Upper lobe of left lung (tissue), 6 donors: ENCODE measurements at regions not wholly inside any gene's neighbourhood (a gene's known extent, or its start where the extent isn't known, plus 50 kb on each side); places are given as distances from the start of the nearest gene placed in this dataset.

ENCODE experiments used
- ATAC-seq, 2 donors: fragments of 200-7000 bp; cut with Tn5 transposase; one replicate each; pipeline ENCODE4 v1.9.1; 2022; ENCODE audit warnings: mild to moderate bottlenecking in 2 of 2, moderate library complexity in 2 of 2; ENCODE audit not compliant: low FRiP score in 2 of 2
- DNase-seq, 2 donors: peaks; one replicate each; pipeline ENCODE4 v3.0.0-alpha.2; 2019 to 2020
- H3K27ac ChIP-seq, 4 donors: fragments of 200-600 bp; sonication (generic); one replicate each; pipeline ENCODE4 v1.5.1; 2016 to 2019
- H3K27me3 ChIP-seq, 4 donors: fragments of 200-600 bp; sonication (generic); one replicate each; pipeline ENCODE4 v1.5.1; 2017 to 2019
- H3K36me3 ChIP-seq, 4 donors: fragments of 200-600 bp; sonication (generic); one replicate each; pipeline ENCODE4 v1.5.1; 2016 to 2019
- H3K4me1 ChIP-seq, 4 donors: fragments of 200-600 bp; sonication (generic); one replicate each; pipeline ENCODE4 v1.5.1; 2018 to 2019
- H3K4me3 ChIP-seq, 4 donors: fragments of 200-600 bp; sonication (generic); one replicate each; pipeline ENCODE4 v1.5.1; 2017 to 2019; ENCODE audit warnings: mild to moderate bottlenecking in 2 of 4, moderate library complexity in 1 of 4
- H3K9me3 ChIP-seq, 4 donors: fragments of 200-600 bp; sonication (generic); one replicate each; pipeline ENCODE4 v1.5.1; 2018 to 2019
- CTCF ChIP-seq, 6 experiments: fragments of 450-650 bp in 4 of 6; fragments of 200-600 bp in 2 of 6; sonication (generic) in 2 of 6; IDR thresholded peaks; one replicate each; pipeline ENCODE4 v1.5.1; 2016 to 2019; ENCODE audit warnings: antibody characterized with exemption in 6 of 6
- EP300 ChIP-seq, 4 donors: sonication (generic); formaldehyde crosslinking; IDR thresholded peaks; one replicate each; pipeline ENCODE4 v1.5.1; 2017; ENCODE audit warnings: antibody characterized with exemption in 4 of 4, control low read depth in 2 of 4
- POLR2A ChIP-seq, 4 donors: fragments of 450-650 bp; IDR thresholded peaks; one replicate each; pipeline ENCODE4 v1.5.1; 2016 to 2017; ENCODE audit warnings: antibody characterized with exemption in 4 of 4, mild to moderate bottlenecking in 2 of 4
- POLR2AphosphoS5 ChIP-seq, 2 donors: sonication (generic); formaldehyde crosslinking; IDR thresholded peaks; one replicate each; pipeline ENCODE4 v1.5.1; 2017; ENCODE audit warnings: antibody characterized with exemption in 2 of 2
- WGBS, 2 donors: methylation state at CpG; one replicate each; pipeline ENCODE4 v1.1.5; 2017 to 2018; 5-methylcytosine and 5-hydroxymethylcytosine counted together
- donor health status: DM: no; HTN: no; CAD: no; lungs with moderate emphysema.
- donor health status: DM: no; HTN: yes; CAD: no; lungs with severe emphysema.

DNA sequence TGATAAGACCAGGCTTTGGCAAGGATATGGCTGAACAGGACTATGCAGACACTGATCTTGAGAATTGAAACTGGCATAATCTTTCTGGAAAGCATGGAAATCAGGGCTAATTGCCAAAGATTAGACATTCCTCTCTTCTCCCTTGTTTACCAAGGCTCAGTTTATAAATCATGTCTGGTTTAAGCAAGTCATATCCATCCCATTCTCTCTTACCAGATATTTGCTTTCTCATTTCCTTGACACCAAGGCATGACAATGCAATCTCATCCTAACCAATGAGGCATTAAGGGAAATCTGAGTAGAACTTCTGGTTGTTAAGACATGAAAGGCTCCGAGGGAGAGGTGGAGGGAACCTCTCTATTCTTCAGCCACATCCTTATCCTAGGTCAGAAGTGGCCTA, 110.3 kb upstream of the CEP85L start:
- Histone ChIP-seq H3K27ac (peak overlapping the region in 1 of 4 donors; percentile 64), H3K36me3 (no peaks in the 10 kb centered on the region), H3K9me3 (no peaks in the 10 kb centered on the region), H3K4me1 (no peaks in the 10 kb centered on the region), H3K4me3 (no peak overlapping the region), H3K27me3 (no peaks in the 10 kb centered on the region)
- TF ChIP-seq EP300 (IDR thresholded peaks at IDR 0.05) (no peak), POLR2AphosphoS5 (IDR thresholded peaks at IDR 0.05) (no peak), CTCF (IDR thresholded peaks at IDR 0.05) (no peak), POLR2A (IDR thresholded peaks at IDR 0.05) (no peak)
- 48 to 68% methylated on average over 1 of the region's 1 CpG for WGBS, 2 donors
- ATAC-seq (no peak), DNase-seq (no peak)

- Histone ChIP-seq H3K27ac (no peak overlapping the region), H3K36me3 (no peaks in the 10 kb centered on the region), H3K4me1 (no peaks in the 10 kb centered on the region), H3K4me3 (no peak overlapping the region), H3K27me3 (no peaks in the 10 kb centered on the region), H3K9me3 (no peaks in the 10 kb centered on the region)
- DNase-seq (no peak), ATAC-seq (no peak)
- TF ChIP-seq POLR2A (IDR thresholded peaks at IDR 0.05): no peak
These were observed 107.6 kb upstream of the CEP85L start for GRCh38 chr6:118758946-118759345.

DNA sequence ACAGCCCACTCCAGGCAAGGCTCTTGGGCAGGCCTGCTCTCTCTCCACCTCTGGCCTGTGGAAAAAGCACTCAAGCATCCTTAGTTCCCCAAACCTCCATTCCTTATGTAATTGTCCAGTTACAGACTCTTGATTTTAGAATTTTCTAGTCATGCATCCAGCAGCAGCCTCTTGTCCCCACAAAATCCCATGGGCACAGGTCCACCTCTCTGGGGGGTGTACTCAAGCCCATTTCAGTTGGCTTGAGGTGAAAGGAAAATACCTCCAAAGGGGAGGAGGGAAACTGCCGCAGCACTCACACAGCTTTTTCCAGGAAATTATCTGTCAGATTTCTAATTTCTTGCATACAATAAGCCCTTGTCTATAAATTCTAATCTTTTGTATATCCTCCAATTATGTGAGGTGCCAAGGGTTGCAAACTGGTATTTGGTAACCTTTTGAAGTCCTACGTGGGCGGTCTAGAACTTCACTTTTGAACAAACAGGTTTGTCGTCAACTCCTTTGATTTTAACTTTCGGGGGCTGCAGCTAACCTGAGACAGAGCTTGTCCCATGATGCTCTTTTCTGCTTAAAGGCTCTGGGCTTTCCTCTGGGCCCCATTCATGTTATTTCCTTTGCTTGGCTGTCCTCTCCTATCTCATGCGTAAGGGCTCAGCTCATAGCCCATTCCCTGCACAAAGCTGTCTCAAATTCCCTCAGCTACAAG, 104.7 kb upstream of the CEP85L start:
- H3K27ac ChIP-seq: no peak overlapping the region
- ATAC-seq (no peak), DNase-seq (no peak)
- TF ChIP-seq CTCF (IDR thresholded peaks at IDR 0.05) (no peak), POLR2A (IDR thresholded peaks at IDR 0.05) (no peak), POLR2AphosphoS5 (IDR thresholded peaks at IDR 0.05) (no peak), EP300 (IDR thresholded peaks at IDR 0.05) (no peak)
- 82 to 89% methylated on average over 6 of the region's 6 CpGs for WGBS, 2 donors
- no peaks in the 10 kb centered on the region for H3K4me1 ChIP-seq
- H3K4me3 ChIP-seq: no peak overlapping the region
- H3K36me3 ChIP-seq: no peaks in the 10 kb centered on the region
- no peaks in the 10 kb centered on the region for H3K27me3 ChIP-seq
- no peaks in the 10 kb centered on the region for H3K9me3 ChIP-seq

DNA sequence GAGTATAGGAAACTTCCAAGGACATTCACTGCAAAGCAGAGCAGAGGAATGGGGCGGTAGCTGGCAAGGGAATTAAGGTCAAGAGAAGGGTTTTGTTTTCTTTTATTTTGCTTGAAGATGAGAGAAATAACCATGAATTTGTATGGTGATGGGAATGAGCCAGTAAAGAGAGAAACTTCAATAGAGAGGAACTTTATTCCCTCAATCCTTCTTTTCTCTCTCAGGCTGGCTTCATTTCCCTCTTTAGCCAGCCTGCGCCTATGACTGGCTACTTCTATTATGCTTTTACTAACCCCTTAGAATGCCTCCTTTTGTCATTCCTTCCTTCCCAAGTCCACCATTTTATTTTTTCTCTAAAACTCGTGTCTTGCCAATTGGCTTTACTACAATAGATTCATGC, 101.4 kb upstream of the CEP85L start:
- H3K27me3 ChIP-seq: no peaks in the 10 kb centered on the region
- no peaks in the 10 kb centered on the region for H3K9me3 ChIP-seq
- no peak for TF ChIP-seq CTCF (IDR thresholded peaks at IDR 0.05)
- no peak for TF ChIP-seq POLR2AphosphoS5 (IDR thresholded peaks at IDR 0.05)
- no peak for TF ChIP-seq EP300 (IDR thresholded peaks at IDR 0.05)
- TF ChIP-seq POLR2A (IDR thresholded peaks at IDR 0.05): no peak
- no peaks in the 10 kb centered on the region for H3K36me3 ChIP-seq
- H3K4me1 ChIP-seq: peaks cover 4 to 11% (median 7%) of the 10 kb centered on the region in 4 donors
- 87 to 88% methylated on average over 3 of the region's 3 CpGs for WGBS, 2 donors
- H3K4me3 ChIP-seq: no peak overlapping the region
- ATAC-seq: no peak
- DNase-seq: no peak
- no peak overlapping the region for H3K27ac ChIP-seq

DNA sequence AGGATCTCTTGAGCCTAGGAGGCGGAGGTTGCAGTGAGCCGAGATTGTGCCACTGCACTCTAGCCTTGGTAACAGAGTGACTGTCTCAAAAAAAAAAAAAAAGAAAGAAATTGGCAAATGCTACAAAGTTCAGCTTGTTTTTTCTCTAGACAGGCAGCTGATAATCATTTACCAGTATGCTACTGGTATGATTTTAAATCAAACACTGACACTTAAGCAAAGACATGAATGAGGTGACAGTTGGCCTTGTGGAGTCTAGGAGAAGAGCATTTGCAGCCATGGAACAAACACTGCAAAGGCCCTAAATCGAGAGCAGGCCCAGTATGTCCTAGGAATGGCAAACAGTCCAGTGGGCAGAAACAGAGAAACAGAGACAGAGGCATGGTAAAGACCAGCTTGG, 99.7 kb upstream of the CEP85L start:
- no peak overlapping the region for H3K27ac ChIP-seq
- no peaks in the 10 kb centered on the region for H3K27me3 ChIP-seq
- H3K9me3 ChIP-seq: no peaks in the 10 kb centered on the region
- H3K4me1 ChIP-seq: peaks cover 4 to 11% (median 10%) of the 10 kb centered on the region in 4 donors
- no peak for DNase-seq
- no peak for ATAC-seq
- no peaks in the 10 kb centered on the region for H3K36me3 ChIP-seq
- 84 to 87% methylated on average over 3 of the region's 3 CpGs for WGBS, 2 donors
- TF ChIP-seq POLR2AphosphoS5 (IDR thresholded peaks at IDR 0.05): no peak
- no peak for TF ChIP-seq EP300 (IDR thresholded peaks at IDR 0.05)
- TF ChIP-seq CTCF (IDR thresholded peaks at IDR 0.05): no peak
- TF ChIP-seq POLR2A (IDR thresholded peaks at IDR 0.05): no peak
- H3K4me3 ChIP-seq: no peak overlapping the region
